Cardiac fibroblast (primary cell): ENCODE measurements at regions not wholly inside any gene's neighbourhood (a gene's known extent, or its start where the extent isn't known, plus 50 kb on each side); places are given as distances from the start of the nearest gene placed in this dataset.
"Not testable (repeated sequence)": the region's sequence is repeated elsewhere in the genome, so short reads cannot be mapped to it uniquely, and the experiment has no call there.

Source experiments
- DNase-seq, 2 donors: peaks; one replicate each; pipeline versions ENCODE4 v3.0.0 to v3.0.0-alpha.2; 2010; ENCODE audit warnings: low read depth in 2 of 2
- H3K4me3 ChIP-seq, 2 donors: replicated peaks in 1 of 2; 1 replicate in 1 of 2; 2 replicates in 1 of 2; pipeline ENCODE4 v1.5.1; 2011; ENCODE audit warnings: low read depth in 2 of 2, low read length in 2 of 2, mild to moderate bottlenecking in 2 of 2, moderate library complexity in 1 of 2
- CTCF ChIP-seq: IDR thresholded peaks from one replicate; pipeline ENCODE4 v1.5.1; 2011; ENCODE audit warnings: low read depth, mild to moderate bottlenecking, low read length, inconsistent platforms

DNA sequence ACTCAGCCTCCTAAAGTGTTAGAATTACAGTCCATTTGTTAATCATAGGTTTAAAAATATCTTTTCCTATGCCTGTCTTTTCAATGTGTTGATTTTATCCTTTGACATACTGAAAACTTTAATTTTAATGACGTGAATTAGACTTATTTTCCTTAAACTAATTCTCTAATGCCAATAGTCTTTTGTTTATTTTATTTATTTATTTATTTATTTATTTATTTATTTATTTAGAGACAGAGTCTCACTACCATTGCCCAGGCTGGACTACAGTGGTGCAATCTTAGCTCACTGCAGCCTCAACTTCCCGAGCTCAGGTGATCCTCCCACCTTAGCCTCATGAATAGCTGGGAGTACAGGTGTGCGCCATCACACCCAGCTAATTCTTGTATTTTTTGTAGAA lies 694.5 kb downstream of the TRHDE start:
- DNase-seq: no peak
- TF ChIP-seq CTCF: no peak
- no peak overlapping the region for H3K4me3 ChIP-seq

DNA sequence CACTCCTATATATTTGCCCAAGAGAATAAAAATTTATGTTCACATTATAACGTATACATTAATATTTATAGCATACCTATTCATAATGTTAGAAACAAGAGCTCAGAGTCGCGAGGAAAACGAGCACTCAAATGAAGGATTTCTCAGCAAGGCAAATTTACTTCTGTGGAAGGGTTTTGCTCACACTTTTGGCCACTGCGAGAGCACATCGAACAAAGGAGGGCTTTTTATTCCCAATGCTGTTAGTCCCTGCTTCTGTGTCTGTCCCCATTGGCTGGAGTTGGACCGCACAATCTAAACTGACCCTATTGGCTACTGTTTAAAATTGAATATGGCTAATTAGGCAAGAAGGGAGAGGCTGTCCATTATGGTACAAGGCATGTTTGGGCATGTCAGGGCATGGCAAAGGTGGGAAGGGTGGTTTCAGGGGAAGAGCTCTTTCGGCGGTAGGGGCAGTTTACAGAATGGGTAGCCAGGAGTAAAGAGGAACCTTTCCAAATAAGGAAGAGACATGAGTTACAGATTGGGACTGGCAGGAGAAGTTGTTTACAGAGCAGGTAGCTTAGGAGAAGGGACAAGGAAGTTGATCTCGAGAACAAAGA lies 702.9 kb downstream of the TRHDE start:
- DNase-seq: no peak
- H3K4me3 ChIP-seq: no peak overlapping the region
- no peak for TF ChIP-seq CTCF

DNA sequence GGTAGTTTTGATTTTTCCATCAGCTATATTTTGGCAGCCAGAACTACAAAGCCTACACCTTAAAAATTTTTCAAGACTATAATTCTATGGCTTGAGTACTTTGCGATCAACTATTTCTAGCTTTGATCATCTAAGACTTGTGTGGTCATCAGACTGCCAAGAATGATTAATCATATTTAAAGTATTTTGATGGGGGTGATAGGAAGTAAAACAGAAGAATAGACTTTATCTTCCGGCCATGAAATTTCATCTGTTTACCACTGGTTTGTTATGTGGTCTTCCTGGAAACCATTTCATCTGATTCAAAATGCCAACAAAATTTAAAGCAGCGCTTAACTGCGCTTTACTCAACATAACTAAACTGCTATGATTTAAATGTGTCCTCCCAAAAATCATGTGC lies 706.8 kb downstream of the TRHDE start:
- no peak for DNase-seq
- TF ChIP-seq CTCF: no peak
- H3K4me3 ChIP-seq: no peak overlapping the region

DNA sequence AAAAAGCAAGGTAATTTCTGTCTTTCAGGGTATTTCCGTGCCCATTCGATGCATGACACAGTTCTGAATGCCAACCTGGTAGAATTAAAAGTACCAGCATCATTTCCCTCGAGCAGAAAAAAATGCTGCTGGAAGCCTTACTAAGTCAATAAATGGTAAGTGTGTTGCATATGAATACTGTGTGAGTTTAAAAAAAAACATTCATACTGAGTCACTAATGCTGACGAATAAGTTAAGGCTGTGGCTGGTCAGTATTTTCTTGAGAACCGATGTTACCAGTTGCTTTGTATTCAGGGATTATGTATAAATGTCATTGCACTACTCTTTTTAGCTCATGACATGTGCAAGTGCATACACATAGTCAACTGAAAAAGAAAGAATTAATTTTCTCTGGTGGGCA lies 710.2 kb downstream of the TRHDE start:
- no peak for TF ChIP-seq CTCF
- DNase-seq: no peak

GRCh38 chr12:72986963-72987362 lies 714.8 kb downstream of the TRHDE start:
- TF ChIP-seq CTCF: no peak

More for the DNA sequence above, 710.2 kb downstream of the TRHDE start:
- H3K4me3 ChIP-seq: no peak overlapping the region

GRCh38 chr12:72989458-72989947 lies 717.3 kb downstream of the TRHDE start:
- no peak for TF ChIP-seq CTCF
- H3K4me3 ChIP-seq: no peak overlapping the region
- DNase-seq: no peak

More at GRCh38 chr12:72986963-72987362, 714.8 kb downstream of the TRHDE start:
- no peak overlapping the region for H3K4me3 ChIP-seq
- no peak for DNase-seq

DNA sequence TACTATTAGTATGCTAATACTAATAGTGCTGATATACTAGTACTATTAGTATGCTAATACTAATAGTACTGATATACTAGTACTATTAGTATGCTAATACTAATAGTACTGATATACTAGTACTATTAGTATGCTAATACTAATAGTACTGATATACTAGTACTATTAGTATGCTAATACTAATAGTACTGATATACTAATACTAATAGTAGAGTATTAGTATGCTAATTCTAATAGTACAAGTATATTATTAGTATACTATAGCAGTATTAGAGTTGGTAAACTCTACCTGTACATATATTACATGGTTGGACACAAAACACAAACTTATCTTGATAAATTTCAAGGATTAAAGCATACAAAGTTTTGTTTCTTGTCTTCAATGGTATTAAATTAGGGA lies 722.9 kb downstream of the TRHDE start:
- H3K4me3 ChIP-seq, DNase-seq: not testable (repeated sequence)
